ENCODE measurements at regions not wholly inside any gene's neighbourhood (a gene's known extent, or its start where the extent isn't known, plus 50 kb on each side); places are given as distances from the start of the nearest gene placed in this dataset.
"Not testable (repeated sequence)": the region's sequence is repeated elsewhere in the genome, so short reads cannot be mapped to it uniquely, and the experiment has no call there.

DNA sequence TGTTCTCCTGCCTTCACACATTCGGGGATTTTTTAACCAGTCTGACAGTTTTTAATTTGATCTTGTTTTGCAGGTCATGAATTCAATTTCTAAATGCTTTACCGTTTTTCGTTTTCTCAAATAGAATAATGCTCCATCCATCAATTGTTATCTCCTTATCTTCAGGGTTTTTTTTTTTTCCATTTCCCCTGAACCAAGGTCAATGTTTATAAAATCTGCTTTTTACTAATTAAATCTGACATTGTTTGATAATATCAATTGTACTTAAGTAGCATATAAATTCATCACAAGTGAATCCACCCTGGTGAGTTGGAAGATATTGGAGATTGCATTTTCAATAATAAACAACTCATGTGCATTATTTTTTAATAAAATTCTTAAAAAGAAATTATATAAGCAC is 2004.6 kb upstream of the WWC1 start:
- Mint-ChIP-seq H3K4me1 (no peaks in the 10 kb centered on the region), H3K27ac (no peak overlapping the region), H3K36me3 (no peaks in the 10 kb centered on the region), H3K9me3 (peaks cover 0 to 7% (median 0%) of the 10 kb centered on the region in 7 donors), H3K4me3 (no peak overlapping the region), H3K27me3 (ENCODE audit: low read depth in 3 of 3) (no peaks in the 10 kb centered on the region)
- peaks cover 0 to 12% of the 10 kb centered on the region in 2 donors for H3K9me3 ChIP-seq (replicated peaks in 1 of 2; ENCODE audit: control insufficient read depth in 1 of 2, insufficient read depth in 1 of 2, low read length in 2 of 2)
- H3K27me3 ChIP-seq (ENCODE audit: control insufficient read depth in 2 of 2, insufficient read depth in 2 of 2, low read length in 2 of 2): no peaks in the 10 kb centered on the region
- H3K4me1 ChIP-seq (ENCODE audit: control insufficient read depth in 1 of 2, insufficient read depth in 2 of 2, low read length in 2 of 2): no peaks in the 10 kb centered on the region
- H3K4me2 ChIP-seq (replicated peaks; ENCODE audit: extremely low read depth, low read length, poor library complexity, severe bottlenecking): no peak overlapping the region
- H3K4me3 ChIP-seq (replicated peaks in 1 of 3; ENCODE audit: low read depth in 2 of 3, low read length in 3 of 3): no peak overlapping the region
- H3K36me3 ChIP-seq (replicated peaks in 1 of 2; ENCODE audit: control insufficient read depth in 1 of 2, insufficient read depth in 2 of 2, low read length in 2 of 2): no peaks in the 10 kb centered on the region
- no peaks in the 10 kb centered on the region for H4K20me1 ChIP-seq (ENCODE audit: insufficient read depth, low read length)
- no peak overlapping the region for H3K9ac ChIP-seq (ENCODE audit: insufficient read depth, low read length, poor library complexity, severe bottlenecking)
- no peak for TF ChIP-seq CTCF (IDR thresholded peaks at IDR 0.05)
- H2AFZ ChIP-seq (ENCODE audit: insufficient read depth, low read depth, low read length, poor library complexity, severe bottlenecking): no peak overlapping the region
- no peak for DNase-seq
- intact Hi-C loops (cut with micrococcal nuclease): no loop called here
- H3K27ac ChIP-seq (ENCODE audit: low read depth in 1 of 2, low read length in 2 of 2): no peak overlapping the region
- 71% methylated on average over 1 of the region's 3 CpGs for WGBS (ENCODE audit: insufficient coverage)
- no peaks in the 10 kb centered on the region for H3K79me2 ChIP-seq (ENCODE audit: insufficient read depth, low read length)

GRCh38 chr5:166287866-166288265 is 2003.6 kb upstream of the WWC1 start:
- Mint-ChIP-seq H3K27me3 (ENCODE audit: low read depth in 3 of 3) (no peaks in the 10 kb centered on the region), H3K4me3 (no peak overlapping the region), H3K27ac (no peak overlapping the region), H3K4me1 (no peaks in the 10 kb centered on the region), H3K9me3 (peaks cover 0 to 7% (median 2%) of the 10 kb centered on the region in 7 donors), H3K36me3 (no peaks in the 10 kb centered on the region)
- Histone ChIP-seq H3K27ac (ENCODE audit: low read depth in 1 of 2, low read length in 2 of 2) (no peak overlapping the region), H3K9me3 (replicated peaks in 1 of 2; ENCODE audit: control insufficient read depth in 1 of 2, insufficient read depth in 1 of 2, low read length in 2 of 2) (peaks cover 0 to 12% of the 10 kb centered on the region in 2 donors), H3K79me2 (ENCODE audit: insufficient read depth, low read length) (no peaks in the 10 kb centered on the region), H3K4me2 (replicated peaks; ENCODE audit: extremely low read depth, low read length, poor library complexity, severe bottlenecking) (no peak overlapping the region), H4K20me1 (ENCODE audit: insufficient read depth, low read length) (no peaks in the 10 kb centered on the region), H3K9ac (ENCODE audit: insufficient read depth, low read length, poor library complexity, severe bottlenecking) (no peak overlapping the region), H3K36me3 (replicated peaks in 1 of 2; ENCODE audit: control insufficient read depth in 1 of 2, insufficient read depth in 2 of 2, low read length in 2 of 2) (no peaks in the 10 kb centered on the region), H3K4me1 (ENCODE audit: control insufficient read depth in 1 of 2, insufficient read depth in 2 of 2, low read length in 2 of 2) (no peaks in the 10 kb centered on the region), H3K4me3 (replicated peaks in 1 of 3; ENCODE audit: low read depth in 2 of 3, low read length in 3 of 3) (no peak overlapping the region), H3K27me3 (ENCODE audit: control insufficient read depth in 2 of 2, insufficient read depth in 2 of 2, low read length in 2 of 2) (no peaks in the 10 kb centered on the region), H2AFZ (ENCODE audit: insufficient read depth, low read depth, low read length, poor library complexity, severe bottlenecking) (no peak overlapping the region)
- intact Hi-C loops (cut with micrococcal nuclease): no loop called here
- WGBS (ENCODE audit: insufficient coverage): no CpG with 5 or more reads among the region's 1 CpG
- DNase-seq: no peak
- TF ChIP-seq CTCF (IDR thresholded peaks at IDR 0.05): no peak

GRCh38 chr5:166291800-166292199 is 1999.6 kb upstream of the WWC1 start:
- H3K36me3 Mint-ChIP-seq; H3K79me2 ChIP-seq (ENCODE audit: insufficient read depth, low read length); H3K27me3 Mint-ChIP-seq (ENCODE audit: low read depth in 3 of 3); H3K27me3 ChIP-seq (ENCODE audit: control insufficient read depth in 2 of 2, insufficient read depth in 2 of 2, low read length in 2 of 2); intact Hi-C loops (cut with micrococcal nuclease); H3K9me3 Mint-ChIP-seq; H3K4me1 ChIP-seq (ENCODE audit: control insufficient read depth in 1 of 2, insufficient read depth in 2 of 2, low read length in 2 of 2); H3K4me3 Mint-ChIP-seq; H3K36me3 ChIP-seq (replicated peaks in 1 of 2; ENCODE audit: control insufficient read depth in 1 of 2, insufficient read depth in 2 of 2, low read length in 2 of 2); H3K4me1 Mint-ChIP-seq; H4K20me1 ChIP-seq (ENCODE audit: insufficient read depth, low read length); H3K4me2 ChIP-seq (replicated peaks; ENCODE audit: extremely low read depth, low read length, poor library complexity, severe bottlenecking); H3K27ac ChIP-seq (ENCODE audit: low read depth in 1 of 2, low read length in 2 of 2); H3K27ac Mint-ChIP-seq; H3K4me3 ChIP-seq (replicated peaks in 1 of 3; ENCODE audit: low read depth in 2 of 3, low read length in 3 of 3); DNase-seq; H3K9ac ChIP-seq (ENCODE audit: insufficient read depth, low read length, poor library complexity, severe bottlenecking); H2AFZ ChIP-seq (ENCODE audit: insufficient read depth, low read depth, low read length, poor library complexity, severe bottlenecking): not testable (repeated sequence)
- no CpG with 5 or more reads among the region's 2 CpGs for WGBS (ENCODE audit: insufficient coverage)
- peaks cover 0 to 12% of the 10 kb centered on the region in 2 donors for H3K9me3 ChIP-seq (replicated peaks in 1 of 2; ENCODE audit: control insufficient read depth in 1 of 2, insufficient read depth in 1 of 2, low read length in 2 of 2)

All from CD14-positive monocyte (primary cell).